HG03025 (cell line): ENCODE measurements at regions not wholly inside any gene's neighbourhood (a gene's known extent, or its start where the extent isn't known, plus 50 kb on each side); places are given as distances from the start of the nearest gene placed in this dataset.

Source experiments
- ATAC-seq: cut with Tn5 transposase; IDR thresholded peaks from one replicate; pipeline ENCODE4 v1.9.1; 2021; ENCODE audit warnings: mild to moderate bottlenecking, moderate library complexity; ENCODE audit not compliant: unreplicated experiment, low FRiP score

- no peak for ATAC-seq
Measured at GRCh38 chr3:71876135-71877105, 91.5 kb upstream of the PROK2 start.

DNA sequence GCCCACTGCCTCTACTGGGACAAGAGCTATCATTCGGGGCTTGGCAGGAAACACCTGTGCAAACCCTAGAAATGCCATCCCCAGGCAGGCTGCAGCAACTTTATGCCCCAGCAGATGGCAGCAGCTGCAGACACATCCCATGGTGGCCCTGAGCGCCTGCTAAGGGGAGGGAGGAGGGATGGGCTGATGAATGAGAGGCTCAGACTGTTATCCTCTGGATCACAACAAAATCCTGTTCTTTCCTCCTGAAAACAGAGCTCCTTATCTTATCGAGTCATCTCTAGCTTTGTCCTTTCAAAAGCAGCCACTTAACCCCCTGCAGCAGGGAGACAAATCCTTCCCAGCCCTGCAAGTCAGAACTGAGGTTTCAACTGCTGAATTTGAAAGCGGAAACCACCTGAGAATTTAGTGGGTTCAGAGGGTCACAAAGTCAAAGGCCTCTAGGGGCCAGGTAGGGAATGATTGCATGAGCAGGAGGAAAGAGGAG, 90.6 kb upstream of the PROK2 start:
- peak; percentile 94 for ATAC-seq

DNA sequence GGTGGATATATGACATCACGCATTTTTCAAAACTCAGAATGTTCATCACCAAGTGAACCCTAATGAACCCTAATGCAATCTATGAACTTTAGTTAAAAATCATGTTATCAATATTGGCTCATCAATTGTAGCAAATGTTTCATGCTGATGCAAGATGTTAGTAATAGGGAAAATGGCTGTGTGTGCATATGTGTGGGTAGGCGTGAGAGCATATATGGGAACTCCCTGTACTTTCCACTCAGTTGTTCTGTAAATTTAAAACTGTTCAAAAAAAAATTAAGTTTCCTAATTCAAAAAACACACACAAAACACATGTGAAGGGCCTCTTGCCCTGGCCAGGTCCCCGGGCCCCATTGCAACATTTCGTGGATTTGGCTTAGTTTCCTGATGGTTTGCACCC, 89.7 kb upstream of the PROK2 start:
- no peak for ATAC-seq

DNA sequence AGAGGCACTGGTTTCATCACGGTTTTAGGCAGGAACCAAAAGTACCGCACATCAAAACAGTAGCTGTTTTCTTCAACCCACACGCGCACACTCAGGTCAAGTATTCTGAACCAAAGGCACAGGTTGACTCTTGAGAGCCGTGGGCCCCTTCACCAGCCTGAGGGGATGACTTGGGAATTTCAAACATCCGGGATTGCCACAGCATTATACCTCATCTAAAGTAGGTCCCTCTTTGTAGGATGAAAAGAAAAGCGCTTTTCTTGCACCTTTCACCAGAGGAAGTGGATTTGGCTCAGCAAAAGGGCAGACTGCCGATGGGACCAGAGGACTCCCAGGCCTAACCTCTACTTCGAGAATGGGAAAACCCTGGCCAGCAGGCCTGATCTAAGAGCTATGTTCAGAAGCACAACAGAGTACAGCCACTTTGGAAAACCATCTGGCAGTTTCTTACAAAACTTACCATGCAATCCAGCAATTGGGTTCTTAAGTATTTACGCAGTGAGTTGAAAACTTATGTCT, 88.2 kb upstream of the PROK2 start:
- ATAC-seq, result no peak

DNA sequence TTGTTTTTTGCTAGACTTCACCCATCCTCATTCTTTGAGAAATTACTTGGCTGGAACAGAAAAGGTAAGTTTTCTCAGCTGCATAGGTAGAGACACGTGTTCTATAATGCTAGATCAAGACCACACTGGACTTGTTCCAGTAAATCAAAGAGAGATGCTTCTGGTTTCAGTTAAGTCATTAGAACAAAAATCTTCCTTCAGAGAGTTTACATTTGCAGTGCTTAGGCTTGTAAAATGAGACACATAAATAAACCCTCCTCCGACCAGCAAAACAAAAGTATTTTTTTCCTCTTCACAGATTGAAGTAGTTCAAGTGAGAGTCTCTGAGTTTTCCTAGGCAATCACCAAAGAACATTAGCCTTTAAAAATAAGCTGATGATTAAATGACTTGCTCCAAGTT, 87.3 kb upstream of the PROK2 start:
- ATAC-seq, result no peak

GRCh38 chr3:71870966-71871512, 86.1 kb upstream of the PROK2 start:
- ATAC-seq, result no peak

DNA sequence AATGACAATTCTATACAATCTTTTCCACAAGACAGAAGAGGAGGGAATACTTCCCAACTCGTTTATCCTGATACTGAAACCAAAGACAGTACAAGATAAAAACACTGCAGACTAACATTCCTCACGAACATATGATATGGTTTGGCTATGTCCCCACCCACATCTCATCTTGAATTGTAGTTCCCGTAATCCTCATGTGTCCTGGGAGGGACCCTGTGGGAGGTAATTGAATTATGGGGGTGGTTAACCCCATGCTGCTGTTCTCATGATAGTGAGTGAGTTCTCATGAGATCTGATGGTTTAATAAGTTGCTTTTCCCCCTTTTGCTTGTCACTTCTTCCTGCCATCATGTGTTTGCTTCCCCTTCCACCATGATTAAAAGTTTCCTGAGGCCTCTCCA, 83.9 kb upstream of the PROK2 start:
- no peak for ATAC-seq

DNA sequence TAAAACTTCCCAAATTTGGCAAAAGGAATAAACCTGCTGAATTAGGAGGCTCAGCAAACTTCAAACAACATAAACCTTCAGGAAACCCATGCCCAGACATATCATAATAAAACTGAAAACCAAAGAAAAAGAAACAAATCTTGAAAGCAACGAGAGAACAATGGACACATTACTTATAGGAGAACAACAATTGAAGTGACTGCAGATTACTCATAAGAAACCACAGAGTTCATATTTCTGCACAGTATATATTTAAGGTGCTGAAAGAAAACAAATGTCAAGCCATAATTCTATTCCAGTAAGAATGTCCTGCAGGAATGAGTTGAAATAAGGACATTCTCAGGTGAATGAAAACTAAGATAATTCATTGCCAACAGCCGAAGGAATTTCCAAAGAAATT, 80.8 kb upstream of the PROK2 start:
- no peak for ATAC-seq

- no peak for ATAC-seq
Measured at GRCh38 chr3:71863563-71864190, 78.7 kb upstream of the PROK2 start.

DNA sequence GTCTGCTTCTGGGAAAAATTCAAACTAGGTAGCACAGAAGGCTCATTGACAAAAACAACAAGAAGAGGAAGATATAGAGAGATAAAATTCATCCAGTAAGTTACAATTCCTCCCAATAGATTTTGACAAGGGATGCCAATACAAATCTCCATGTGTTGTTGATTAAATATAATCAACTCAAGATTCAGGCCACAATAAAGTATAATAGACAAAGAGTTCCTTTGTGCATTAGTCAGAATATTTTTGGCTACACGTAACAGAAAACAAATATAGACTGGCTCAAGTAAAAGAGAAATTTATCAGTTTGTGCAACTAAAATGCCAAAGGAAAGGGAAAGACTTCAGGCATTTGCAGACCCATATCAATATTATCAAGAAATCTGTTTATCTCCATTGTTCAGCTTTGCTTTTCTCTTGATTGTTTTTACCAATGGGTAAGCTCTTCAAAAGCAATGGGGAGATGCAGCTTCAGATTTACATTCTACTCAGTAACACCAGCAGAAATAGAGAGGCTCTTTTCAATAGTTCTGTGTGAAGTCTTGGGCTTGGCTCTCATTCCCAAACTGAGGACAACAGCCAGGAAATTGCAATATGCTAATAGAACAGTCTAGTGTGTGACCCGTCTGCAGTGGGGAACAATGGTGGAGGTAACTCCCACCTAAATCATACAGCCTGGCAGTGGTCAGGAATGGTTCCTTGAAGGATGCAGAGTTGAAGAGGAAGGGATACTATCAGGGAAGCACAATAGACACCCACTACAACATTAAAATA, 77.6 kb upstream of the PROK2 start:
- no peak for ATAC-seq

GRCh38 chr3:71859123-71859519, 74.2 kb upstream of the PROK2 start:
- no peak for ATAC-seq

GRCh38 chr3:71858503-71859122, 73.7 kb upstream of the PROK2 start:
- ATAC-seq, result no peak

GRCh38 chr3:71857956-71858355, 73.0 kb upstream of the PROK2 start:
- no peak for ATAC-seq

DNA sequence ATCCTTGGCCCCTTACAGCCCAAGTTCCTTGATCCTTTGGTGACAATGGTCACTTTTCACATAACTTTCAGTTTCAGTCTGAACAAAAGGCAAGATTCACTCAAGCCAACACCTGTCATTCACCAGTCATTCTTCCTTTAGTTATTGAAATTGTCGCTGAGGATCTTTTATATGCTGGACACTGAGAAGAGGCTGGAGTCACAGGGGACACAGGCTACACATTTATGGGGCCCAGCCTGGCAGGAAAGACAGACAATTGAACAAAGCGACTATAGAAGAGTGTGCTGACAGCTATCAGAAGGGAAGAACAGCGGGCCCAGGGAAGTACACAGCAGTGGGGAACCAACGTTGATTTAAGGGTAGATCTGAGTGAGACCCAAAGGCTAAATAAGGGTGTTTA, 69.8 kb upstream of the PROK2 start:
- no peak for ATAC-seq

DNA sequence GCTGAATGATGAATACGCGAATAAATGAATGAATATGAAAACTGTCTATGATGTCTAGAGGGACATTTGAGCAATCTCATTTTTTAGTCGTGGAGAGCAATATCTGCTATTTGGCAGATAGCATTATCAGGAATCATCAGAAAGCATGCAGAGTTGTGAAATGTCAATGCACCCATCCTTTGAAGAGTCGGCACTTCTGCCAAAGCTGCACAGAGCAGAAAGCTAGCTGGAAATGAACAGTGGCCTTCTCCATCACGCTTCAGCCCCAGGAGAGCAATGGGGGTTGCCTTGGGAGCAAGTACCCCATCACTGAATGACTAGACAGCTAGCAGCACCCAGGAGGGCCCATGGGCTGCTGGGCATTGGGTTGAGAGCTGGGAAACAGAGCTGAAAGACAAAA, 69.1 kb upstream of the PROK2 start:
- no peak for ATAC-seq

GRCh38 chr3:71851878-71852277, 66.9 kb upstream of the PROK2 start:
- no peak for ATAC-seq

GRCh38 chr3:71850654-71851053, 65.7 kb upstream of the PROK2 start:
- no peak for ATAC-seq

- ATAC-seq, result no peak
Measured at GRCh38 chr3:71849681-71850080, 64.7 kb upstream of the PROK2 start.

- no peak for ATAC-seq
Measured at GRCh38 chr3:71847794-71848193, 62.8 kb upstream of the PROK2 start.

DNA sequence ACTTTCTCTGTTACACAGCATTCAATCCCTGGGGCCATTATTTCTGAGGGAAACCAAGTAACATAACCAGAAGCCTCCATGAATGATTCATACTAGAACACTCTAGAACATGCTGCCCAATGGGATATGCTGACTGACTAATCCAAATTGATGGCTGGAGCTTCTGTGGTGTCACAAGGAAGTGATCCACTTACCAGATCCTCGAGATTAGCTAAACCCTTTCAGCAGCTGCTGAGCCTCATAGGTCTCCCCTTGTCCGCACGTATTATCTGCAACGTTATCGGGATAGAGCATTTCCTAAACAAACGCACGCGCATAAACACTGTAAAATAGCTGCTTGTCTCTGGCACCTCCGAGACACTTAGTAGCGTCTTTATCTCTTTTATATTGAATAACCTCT, 61.2 kb upstream of the PROK2 start:
- ATAC-seq, result no peak
